Activated CD4-positive, alpha-beta T cell treated with anti-CD3 and anti-CD28 coated beads for 36 hours (primary cell): ENCODE measurements at regions not wholly inside any gene's neighbourhood (a gene's known extent, or its start where the extent isn't known, plus 50 kb on each side); places are given as distances from the start of the nearest gene placed in this dataset.

ENCODE experiments used
- ATAC-seq: fragments of 200-7000 bp; cut with Tn5 transposase; one replicate; pipeline ENCODE4 v1.10.0; 2021; ENCODE audit warnings: mild to moderate bottlenecking, moderate library complexity
- CTCF ChIA-PET: fragments of 350-600 bp; sonication (Branson Sonifier 250); formaldehyde crosslinking; loops from one replicate; lab custom pipeline; 2021; ENCODE audit warnings: antibody characterized with exemption; lab: Charles Lee
- POLR2A ChIA-PET: fragments of 350-600 bp; sonication (Branson Sonifier 250); formaldehyde crosslinking; loops from one replicate; lab custom pipeline; 2021; ENCODE audit warnings: antibody characterized with exemption, inconsistent platforms; lab: Charles Lee
- DNase-seq: peaks from one replicate; pipeline ENCODE4 v3.0.0-alpha.2; 2020
- H3K27ac Mint-ChIP-seq: one replicate; pipeline ENCODE4 v1.8.0; 2021; ENCODE audit warnings: mixed read lengths
- H3K27me3 Mint-ChIP-seq: one replicate; pipeline ENCODE4 v1.8.0; 2021; ENCODE audit warnings: mixed read lengths
- H3K36me3 Mint-ChIP-seq: one replicate; pipeline ENCODE4 v1.8.0; 2021; ENCODE audit warnings: low read depth, mixed read lengths
- H3K4me1 Mint-ChIP-seq: one replicate; pipeline ENCODE4 v1.8.0; 2021; ENCODE audit warnings: mixed read lengths
- H3K4me3 Mint-ChIP-seq: one replicate; pipeline ENCODE4 v1.8.0; 2021; ENCODE audit warnings: mild to moderate bottlenecking, moderate library complexity, mixed read lengths
- H3K9me3 Mint-ChIP-seq: one replicate; pipeline ENCODE4 v1.8.0; 2021; ENCODE audit warnings: low read depth, mixed read lengths
- intact Hi-C, 2 experiments: fragments of 100-400 bp; cut with DNase I in 1 of 2; cut with micrococcal nuclease in 1 of 2; formaldehyde crosslinking; loops; one replicate each; pipeline versions ENCODE4 v1.14.2 to v1.15.1; 2022 to 2024; cut with DNase I, micrococcal nuclease

- DNase-seq (no peak), ATAC-seq (no peak)
- Mint-ChIP-seq H3K4me1 (no peaks in the 10 kb centered on the region), H3K4me3 (no peak overlapping the region), H3K36me3 (no peaks in the 10 kb centered on the region), H3K27me3 (peaks cover 6% of the 10 kb centered on the region), H3K9me3 (peaks cover 5% of the 10 kb centered on the region), H3K27ac (no peak overlapping the region)
- CTCF ChIA-PET: no interaction called here
- POLR2A ChIA-PET: no interaction called here
- intact Hi-C loops: no loop called here
These were observed 139.5 kb downstream of the ERMARD start for GRCh38 chr6:169890901-169891300.

- Mint-ChIP-seq H3K36me3 (no peaks in the 10 kb centered on the region), H3K4me1 (no peaks in the 10 kb centered on the region), H3K9me3 (peaks cover 5% of the 10 kb centered on the region), H3K4me3 (no peak overlapping the region), H3K27me3 (peaks cover 13% of the 10 kb centered on the region), H3K27ac (no peak overlapping the region)
- ChIA-PET CTCF (interaction anchor here (0.5 kb wide), 1 partner anchor 14 kb away, joined by 4 read pairs; no protein-coding TSS in a partner anchor), POLR2A (no interaction called here)
- ATAC-seq (no peak), DNase-seq (no peak)
- intact Hi-C loops: no loop called here
These were observed 138.6 kb downstream of the ERMARD start for GRCh38 chr6:169890049-169890448.

GRCh38 chr6:169887529-169888140 is 136.2 kb downstream of the ERMARD start:
- Mint-ChIP-seq H3K27ac (no peak overlapping the region), H3K27me3 (peaks cover 20% of the 10 kb centered on the region), H3K4me1 (no peaks in the 10 kb centered on the region), H3K36me3 (no peaks in the 10 kb centered on the region), H3K9me3 (peaks cover 5% of the 10 kb centered on the region), H3K4me3 (no peak overlapping the region)
- CTCF ChIA-PET: no interaction called here
- DNase-seq (no peak), ATAC-seq (no peak)
- intact Hi-C loops: no loop called here
- POLR2A ChIA-PET: no interaction called here

- intact Hi-C loops: no loop called here
- H3K36me3 Mint-ChIP-seq: no peaks in the 10 kb centered on the region
- no peak overlapping the region for H3K27ac Mint-ChIP-seq
- no peaks in the 10 kb centered on the region for H3K4me1 Mint-ChIP-seq
- H3K27me3 Mint-ChIP-seq: peaks cover 25% of the 10 kb centered on the region
- DNase-seq (no peak), ATAC-seq (no peak)
- H3K4me3 Mint-ChIP-seq: no peak overlapping the region
- CTCF ChIA-PET: interaction anchor here (1.0 kb wide), 1 partner anchor 16 kb away, joined by 3 read pairs; no protein-coding TSS in a partner anchor
- peaks cover 5% of the 10 kb centered on the region for H3K9me3 Mint-ChIP-seq
- POLR2A ChIA-PET: no interaction called here
These were observed 135.3 kb downstream of the ERMARD start for GRCh38 chr6:169886631-169887227.

- Mint-ChIP-seq H3K36me3 (no peaks in the 10 kb centered on the region), H3K27ac (no peak overlapping the region), H3K4me3 (no peak overlapping the region), H3K9me3 (peaks cover 3% of the 10 kb centered on the region), H3K27me3 (peaks cover 27% of the 10 kb centered on the region), H3K4me1 (no peaks in the 10 kb centered on the region)
- intact Hi-C loops: no loop called here
- no peak for ATAC-seq
- DNase-seq: no peak
- CTCF ChIA-PET: no interaction called here
- POLR2A ChIA-PET: no interaction called here
These were observed 134.4 kb downstream of the ERMARD start for GRCh38 chr6:169885831-169886230.

- peaks cover 28% of the 10 kb centered on the region for H3K27me3 Mint-ChIP-seq
- ATAC-seq (no peak), DNase-seq (no peak)
- intact Hi-C loops: no loop called here
- H3K4me1 Mint-ChIP-seq: no peaks in the 10 kb centered on the region
- POLR2A ChIA-PET: no interaction called here
- H3K4me3 Mint-ChIP-seq: no peak overlapping the region
- CTCF ChIA-PET: no interaction called here
- H3K27ac Mint-ChIP-seq: no peak overlapping the region
- H3K36me3 Mint-ChIP-seq: no peaks in the 10 kb centered on the region
- H3K9me3 Mint-ChIP-seq: no peaks in the 10 kb centered on the region
These were observed 133.7 kb downstream of the ERMARD start for GRCh38 chr6:169885131-169885530.

GRCh38 chr6:169884158-169884557 is 132.7 kb downstream of the ERMARD start:
- no peak for DNase-seq
- Mint-ChIP-seq H3K4me3 (no peak overlapping the region), H3K27ac (no peak overlapping the region), H3K27me3 (peaks cover 30% of the 10 kb centered on the region), H3K9me3 (no peaks in the 10 kb centered on the region), H3K4me1 (no peaks in the 10 kb centered on the region), H3K36me3 (no peaks in the 10 kb centered on the region)
- intact Hi-C loops: no loop called here
- ChIA-PET CTCF (no interaction called here), POLR2A (interaction anchor here (0.6 kb wide), 1 partner anchor 94 kb away, joined by 4 read pairs; no protein-coding TSS in a partner anchor)
- no peak for ATAC-seq

- CTCF ChIA-PET: no interaction called here
- H3K27ac Mint-ChIP-seq: no peak overlapping the region
- no peak for ATAC-seq
These were observed 131.9 kb downstream of the ERMARD start for GRCh38 chr6:169883316-169883715.

GRCh38 chr6:169881976-169882375 is 130.6 kb downstream of the ERMARD start:
- Mint-ChIP-seq H3K4me3 (no peak overlapping the region), H3K4me1 (no peaks in the 10 kb centered on the region), H3K36me3 (no peaks in the 10 kb centered on the region), H3K27ac (no peak overlapping the region), H3K9me3 (no peaks in the 10 kb centered on the region), H3K27me3 (peaks cover 29% of the 10 kb centered on the region)
- no peak for ATAC-seq
- POLR2A ChIA-PET: no interaction called here
- DNase-seq: no peak
- CTCF ChIA-PET: interaction anchor here (1.0 kb wide), 1 partner anchor 693 kb away, joined by 4 read pairs; no protein-coding TSS in a partner anchor
- intact Hi-C loops: no loop called here

More at GRCh38 chr6:169883316-169883715, 131.9 kb downstream of the ERMARD start:
- Mint-ChIP-seq H3K9me3 (no peaks in the 10 kb centered on the region), H3K36me3 (no peaks in the 10 kb centered on the region), H3K4me1 (no peaks in the 10 kb centered on the region), H3K27me3 (peaks cover 35% of the 10 kb centered on the region), H3K4me3 (no peak overlapping the region)
- POLR2A ChIA-PET: interaction anchor here (0.6 kb wide), 1 partner anchor 93 kb away, joined by 4 read pairs; no protein-coding TSS in a partner anchor
- intact Hi-C loops: no loop called here
- no peak for DNase-seq

- H3K27ac Mint-ChIP-seq: no peak overlapping the region
- H3K4me1 Mint-ChIP-seq: peaks cover 3% of the 10 kb centered on the region
- DNase-seq (no peak), ATAC-seq (no peak)
- ChIA-PET CTCF (interaction anchor here (0.6 to 1.0 kb wide), 2 partner anchors 50 to 694 kb away, joined by 3 to 4 read pairs; no protein-coding TSS in a partner anchor), POLR2A (no interaction called here)
- H3K36me3 Mint-ChIP-seq: no peaks in the 10 kb centered on the region
- no peaks in the 10 kb centered on the region for H3K9me3 Mint-ChIP-seq
- H3K4me3 Mint-ChIP-seq: no peak overlapping the region
- H3K27me3 Mint-ChIP-seq: peaks cover 30% of the 10 kb centered on the region
- intact Hi-C loops: no loop called here
These were observed 130.0 kb downstream of the ERMARD start for GRCh38 chr6:169881398-169881797.

GRCh38 chr6:169880516-169880915 is 129.1 kb downstream of the ERMARD start:
- ChIA-PET POLR2A (no interaction called here), CTCF (no interaction called here)
- intact Hi-C loops: no loop called here
- H3K27me3 Mint-ChIP-seq: peaks cover 33% of the 10 kb centered on the region
- peaks cover 3% of the 10 kb centered on the region for H3K4me1 Mint-ChIP-seq
- H3K27ac Mint-ChIP-seq: no peak overlapping the region
- H3K9me3 Mint-ChIP-seq: no peaks in the 10 kb centered on the region
- ATAC-seq: no peak
- H3K4me3 Mint-ChIP-seq: no peak overlapping the region
- DNase-seq: no peak
- H3K36me3 Mint-ChIP-seq: no peaks in the 10 kb centered on the region

GRCh38 chr6:169869301-169869700 is 117.9 kb downstream of the ERMARD start:
- intact Hi-C loops: no loop called here
- H3K36me3 Mint-ChIP-seq: no peaks in the 10 kb centered on the region
- ChIA-PET POLR2A (no interaction called here), CTCF (interaction anchor here (1.8 kb wide), 1 partner anchor 38 kb away, joined by 7 read pairs; no protein-coding TSS in a partner anchor)
- H3K4me1 Mint-ChIP-seq: peaks cover 4% of the 10 kb centered on the region
- no peaks in the 10 kb centered on the region for H3K27me3 Mint-ChIP-seq
- ATAC-seq (no peak), DNase-seq (no peak)
- H3K9me3 Mint-ChIP-seq: no peaks in the 10 kb centered on the region
- no peak overlapping the region for H3K4me3 Mint-ChIP-seq
- no peak overlapping the region for H3K27ac Mint-ChIP-seq
